GM12873 (cell line): ENCODE measurements at regions not wholly inside any gene's neighbourhood (a gene's known extent, or its start where the extent isn't known, plus 50 kb on each side); places are given as distances from the start of the nearest gene placed in this dataset.

Experiments
- TF ChIP-seq, protein P1 (sequence below): IDR thresholded peaks from 2 replicates; pipeline ENCODE4 v1.5.1; 2012; ENCODE audit warnings: low read depth, mild to moderate bottlenecking, moderate library complexity, low read length, control low read depth; ENCODE audit not compliant: insufficient read depth; ENCODE audit errors: missing control alignments

GRCh38 chr18:2060086-2060485, 511.2 kb downstream of the METTL4 start:
- TF ChIP-seq, protein P1, sequence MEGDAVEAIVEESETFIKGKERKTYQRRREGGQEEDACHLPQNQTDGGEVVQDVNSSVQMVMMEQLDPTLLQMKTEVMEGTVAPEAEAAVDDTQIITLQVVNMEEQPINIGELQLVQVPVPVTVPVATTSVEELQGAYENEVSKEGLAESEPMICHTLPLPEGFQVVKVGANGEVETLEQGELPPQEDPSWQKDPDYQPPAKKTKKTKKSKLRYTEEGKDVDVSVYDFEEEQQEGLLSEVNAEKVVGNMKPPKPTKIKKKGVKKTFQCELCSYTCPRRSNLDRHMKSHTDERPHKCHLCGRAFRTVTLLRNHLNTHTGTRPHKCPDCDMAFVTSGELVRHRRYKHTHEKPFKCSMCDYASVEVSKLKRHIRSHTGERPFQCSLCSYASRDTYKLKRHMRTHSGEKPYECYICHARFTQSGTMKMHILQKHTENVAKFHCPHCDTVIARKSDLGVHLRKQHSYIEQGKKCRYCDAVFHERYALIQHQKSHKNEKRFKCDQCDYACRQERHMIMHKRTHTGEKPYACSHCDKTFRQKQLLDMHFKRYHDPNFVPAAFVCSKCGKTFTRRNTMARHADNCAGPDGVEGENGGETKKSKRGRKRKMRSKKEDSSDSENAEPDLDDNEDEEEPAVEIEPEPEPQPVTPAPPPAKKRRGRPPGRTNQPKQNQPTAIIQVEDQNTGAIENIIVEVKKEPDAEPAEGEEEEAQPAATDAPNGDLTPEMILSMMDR = no peak

GRCh38 chr18:2070631-2071030, 500.7 kb downstream of the METTL4 start:
- TF ChIP-seq, protein P1 = no peak

DNA sequence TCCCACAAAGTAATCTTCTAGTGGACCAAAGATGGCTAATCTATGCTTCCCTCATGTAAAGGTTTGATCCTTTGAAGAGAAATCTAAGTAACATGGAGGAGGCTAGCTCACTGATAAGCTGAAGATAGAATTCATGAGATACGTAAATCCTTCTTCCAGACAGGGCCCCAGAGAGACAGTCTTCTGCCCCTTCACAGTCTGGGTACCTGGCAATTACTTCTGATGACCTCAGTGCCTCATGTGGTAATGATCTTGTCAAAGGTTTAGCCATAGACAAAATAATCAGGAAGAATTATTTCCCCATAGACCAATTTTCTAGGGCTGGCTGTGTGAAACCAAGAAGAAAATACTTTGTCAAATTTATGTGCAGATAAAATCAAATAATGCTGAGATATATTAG, 495.8 kb downstream of the METTL4 start:
- TF ChIP-seq, protein P1 = no peak

DNA sequence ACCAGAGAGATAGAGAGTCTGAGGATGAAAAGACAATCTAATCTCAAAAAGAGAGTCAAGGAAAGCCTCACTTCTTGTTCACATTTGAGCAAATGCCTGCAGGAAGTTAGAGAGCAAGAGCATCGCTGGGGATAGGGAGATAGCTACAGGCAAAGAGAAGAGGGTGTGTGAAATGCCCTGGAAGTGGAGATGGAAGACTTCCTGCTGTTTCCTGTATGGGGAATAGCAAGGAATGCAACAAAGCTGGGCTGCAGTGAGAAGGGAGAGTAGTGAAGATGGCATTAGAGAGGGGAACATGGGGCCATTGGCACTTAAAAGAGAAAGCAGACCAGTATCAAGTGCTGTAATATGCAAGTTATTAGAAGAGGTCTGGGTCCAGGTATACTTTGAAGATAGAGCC, 488.6 kb downstream of the METTL4 start:
- TF ChIP-seq, protein P1 = no peak

DNA sequence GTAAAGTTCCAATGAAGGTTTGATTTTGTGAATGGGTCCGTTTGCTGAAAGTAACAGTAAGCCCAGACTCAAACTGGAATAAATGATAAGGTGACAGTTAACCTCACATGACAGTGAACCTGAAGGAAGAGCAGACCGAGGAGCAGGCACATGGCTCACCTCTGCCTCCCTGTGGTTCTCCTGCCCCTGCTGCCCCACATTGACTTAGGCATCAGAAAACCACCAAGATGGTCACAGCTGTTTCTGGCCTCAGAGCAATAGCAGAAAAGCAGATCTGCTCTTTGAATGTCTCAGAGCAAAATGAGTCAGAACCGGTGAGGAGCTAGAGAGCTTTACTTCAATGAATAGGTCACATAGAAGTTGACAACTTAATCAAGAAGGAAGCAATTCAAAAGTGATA, 487.6 kb downstream of the METTL4 start:
- TF ChIP-seq, protein P1 = peak; percentile 49

DNA sequence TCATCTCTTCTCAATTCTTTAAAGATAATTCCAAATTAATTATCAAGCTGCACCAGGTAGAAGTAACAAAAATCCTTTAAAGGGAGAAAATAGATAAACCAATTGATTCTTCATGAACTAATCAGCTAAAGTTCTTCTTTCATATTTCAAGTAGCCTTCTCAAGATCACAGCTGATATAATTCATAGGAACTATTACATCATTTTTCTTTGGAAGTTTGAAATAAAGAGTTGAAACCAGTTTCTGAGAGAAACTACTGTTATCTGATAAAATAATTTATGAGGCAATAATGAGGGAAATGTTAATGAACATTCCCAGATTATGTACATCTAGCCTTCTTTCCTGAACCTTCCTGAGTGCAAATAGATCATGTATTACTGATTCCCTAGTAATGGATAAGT, 484.9 kb downstream of the METTL4 start:
- TF ChIP-seq, protein P1 = no peak

DNA sequence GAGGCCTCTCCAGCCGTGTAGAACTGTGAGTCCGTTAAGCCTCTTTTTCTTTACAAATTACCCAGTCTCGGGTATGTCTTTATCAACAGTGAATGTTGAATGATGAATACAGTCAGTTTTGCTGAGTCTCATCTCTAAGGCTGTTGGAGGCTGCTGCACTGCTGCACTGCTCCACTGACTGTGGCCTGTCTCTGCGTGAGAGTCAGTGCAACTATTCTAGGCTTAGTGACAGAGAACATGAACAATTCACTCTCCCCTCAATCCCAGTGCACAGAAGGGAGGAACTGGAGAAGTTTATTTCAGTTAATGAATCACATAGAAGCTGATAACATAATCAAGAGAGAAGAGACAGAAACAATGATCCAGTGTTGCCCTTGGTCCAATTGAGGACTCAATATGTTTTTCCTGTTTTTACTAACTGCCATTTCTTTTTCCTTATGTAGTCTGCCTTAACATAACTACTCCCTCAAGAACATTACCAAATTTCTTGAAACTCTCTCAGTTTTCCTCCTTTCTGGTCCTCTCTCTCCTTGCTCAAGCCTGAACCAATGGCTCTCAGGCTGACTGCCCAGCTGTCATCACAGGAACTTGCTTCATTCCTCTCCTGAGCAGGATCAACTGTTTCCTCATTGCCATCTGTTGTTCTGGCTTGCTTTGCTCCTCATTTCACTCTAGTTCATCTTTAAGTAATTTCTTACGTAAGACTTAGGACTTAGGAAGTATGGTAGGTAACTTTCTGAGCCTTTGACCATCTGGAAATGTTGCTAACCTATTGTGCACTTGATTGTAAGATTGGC, 483.2 kb downstream of the METTL4 start:
- TF ChIP-seq, protein P1 = no peak
